Middle frontal gyrus (tissue), 1 donor: ENCODE measurements at regions not wholly inside any gene's neighbourhood (a gene's known extent, or its start where the extent isn't known, plus 50 kb on each side); places are given as distances from the start of the nearest gene placed in this dataset.

Experiments
- DNase-seq: peaks from one replicate; pipeline ENCODE4 v3.0.0-alpha.2; 2015; ENCODE audit warnings: low spot score; ENCODE audit errors: extremely low spot score

DNA sequence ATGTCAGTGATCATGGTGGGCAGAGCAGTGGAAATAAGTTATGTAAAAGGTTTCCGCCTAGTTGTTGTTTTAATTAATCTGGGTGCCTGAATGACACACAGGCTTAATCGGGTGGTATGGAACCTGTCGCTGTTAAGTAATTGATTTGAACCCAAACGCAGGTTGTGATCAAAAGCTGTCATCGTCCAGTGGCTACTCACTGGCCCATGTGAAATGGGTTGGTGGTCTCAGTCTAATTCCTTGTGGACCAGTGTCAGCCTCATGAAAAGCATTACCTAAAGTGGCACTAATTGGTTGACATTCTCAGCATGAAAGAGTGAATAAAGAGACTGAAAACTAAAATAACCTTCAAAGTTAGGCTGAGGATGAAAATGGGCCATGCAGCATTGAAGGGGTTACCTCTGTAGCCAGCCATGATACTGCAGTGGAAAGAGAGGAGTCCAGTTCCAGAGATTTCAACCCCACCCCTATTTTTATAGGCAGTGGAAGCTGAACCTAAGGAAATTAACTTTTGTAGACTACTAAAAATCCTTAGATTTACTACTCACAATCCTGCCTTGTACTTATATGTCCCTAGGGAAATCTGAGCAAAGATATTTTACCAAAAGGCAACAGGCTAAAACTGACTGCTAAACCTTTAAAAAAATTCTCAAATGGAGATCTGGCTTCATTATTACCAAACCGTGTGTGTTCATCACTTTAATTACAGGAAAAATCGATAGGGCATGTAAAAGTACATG, 251.7 kb upstream of the TENM3 start:
- DNase-seq, result no peak

DNA sequence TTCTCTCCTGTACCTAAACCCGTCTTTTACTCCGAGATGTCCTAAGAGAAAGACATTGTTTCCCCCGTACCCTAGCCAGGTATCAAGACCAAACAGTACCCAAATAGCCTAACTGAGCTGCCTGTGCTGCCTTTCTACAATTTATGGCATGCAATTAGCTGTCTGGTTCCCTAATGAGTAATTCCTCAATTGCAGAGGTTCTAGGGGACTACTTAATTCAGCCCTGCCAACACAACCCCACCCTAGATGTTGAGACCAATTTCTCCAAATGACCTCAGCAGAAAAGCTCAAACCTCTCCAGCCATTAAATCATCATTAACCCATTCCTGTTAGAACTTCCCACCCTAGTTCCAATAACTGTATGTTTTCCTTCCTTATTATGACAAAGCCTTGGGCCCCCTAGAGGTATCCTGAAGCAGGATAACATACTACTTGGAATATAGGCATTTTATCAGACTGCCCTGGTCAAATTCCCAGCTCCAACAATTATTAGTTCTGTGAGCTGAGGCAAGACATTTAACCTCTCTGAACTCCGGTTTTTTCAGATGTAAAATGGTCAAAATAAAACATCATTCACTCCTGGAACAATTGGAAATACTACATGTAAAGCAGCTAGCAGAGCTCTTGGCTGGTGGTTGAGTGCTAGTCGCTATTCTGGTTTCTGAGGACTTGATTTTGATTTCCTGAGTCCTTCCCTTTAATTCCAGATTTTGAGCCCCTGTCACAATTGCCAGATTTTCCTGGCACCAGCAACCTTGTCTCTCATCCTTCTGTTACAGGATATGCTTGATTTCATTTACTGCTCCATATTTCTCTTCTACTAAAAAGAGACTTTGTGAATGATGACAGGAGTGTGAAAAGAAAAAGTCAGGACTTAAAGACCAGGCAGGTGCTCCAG, 244.6 kb upstream of the TENM3 start:
- DNase-seq, result no peak

DNA sequence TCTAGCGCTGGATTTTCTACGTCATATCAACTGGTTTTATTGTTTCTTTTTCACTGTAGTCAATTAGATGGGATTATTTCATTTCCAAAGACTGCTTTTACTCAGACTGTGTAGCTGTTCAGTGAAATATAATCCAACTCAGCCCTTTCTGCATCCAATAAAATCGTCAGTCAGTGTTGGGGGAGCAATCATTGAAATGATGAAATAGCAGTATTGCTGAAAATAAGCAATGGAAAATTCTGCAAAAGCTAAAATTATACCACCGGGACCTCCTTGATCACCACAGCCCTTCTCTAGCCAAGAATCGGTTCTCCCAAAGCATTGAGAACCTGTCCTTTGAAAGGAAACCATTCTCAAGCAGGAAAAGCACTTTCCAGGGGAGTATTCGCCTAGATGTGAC, 243.1 kb upstream of the TENM3 start:
- DNase-seq, result no peak

DNA sequence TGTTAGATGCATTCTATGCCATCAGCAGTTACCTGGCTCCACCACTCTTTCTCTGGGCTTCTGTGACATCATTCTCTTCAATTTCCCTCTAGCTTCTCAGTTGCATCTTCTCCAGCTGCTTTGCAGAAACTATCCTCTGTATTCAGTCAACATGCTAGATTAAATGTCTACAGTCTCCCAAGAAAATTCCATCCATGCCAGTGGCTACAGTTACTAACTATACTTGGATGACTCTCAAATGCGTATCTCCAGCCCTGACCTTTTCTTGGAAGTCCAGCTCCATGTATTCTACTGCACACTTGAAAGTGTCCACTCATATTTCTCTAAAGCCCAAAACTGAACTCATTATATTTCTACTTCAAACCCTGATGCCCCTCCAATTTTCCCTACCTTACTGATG, 232.3 kb upstream of the TENM3 start:
- no peak for DNase-seq

DNA sequence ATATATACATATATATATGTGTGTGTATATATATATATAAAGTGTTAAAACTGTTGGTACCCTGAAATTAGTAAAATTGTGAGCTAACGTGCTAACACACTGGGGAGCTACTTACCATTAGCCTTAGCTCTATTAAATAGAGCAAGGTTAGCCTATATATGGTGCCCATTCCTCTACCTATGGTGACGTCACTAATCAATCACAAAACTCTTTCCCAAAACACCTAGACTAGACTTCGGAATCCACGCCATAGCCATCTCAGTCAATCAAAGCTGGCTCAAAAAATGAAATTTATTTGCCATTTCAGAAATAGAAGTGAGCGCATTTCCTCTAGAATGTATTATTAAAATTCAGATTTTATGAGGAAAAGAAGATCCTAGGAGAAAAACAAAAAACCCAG, 229.0 kb upstream of the TENM3 start:
- no peak for DNase-seq

DNA sequence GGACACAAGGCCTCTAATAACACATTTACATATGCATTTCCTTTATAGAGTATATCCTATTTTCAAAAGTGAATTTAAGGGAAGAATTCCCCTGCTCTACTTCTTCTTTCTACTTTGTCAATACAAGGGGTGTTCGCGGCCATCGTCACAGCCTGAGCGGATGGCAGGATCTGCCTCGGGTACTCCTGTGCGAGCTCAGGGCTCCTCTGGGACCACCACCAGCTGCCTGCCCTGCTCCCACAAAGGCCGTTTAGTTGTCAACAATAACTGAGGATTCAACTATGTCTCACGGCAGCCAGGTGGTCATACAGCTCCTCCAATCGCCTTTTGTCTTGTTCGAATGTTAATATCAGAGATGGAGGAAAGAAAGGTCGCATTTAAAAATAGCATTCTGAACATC, 228.2 kb upstream of the TENM3 start:
- no peak for DNase-seq

DNA sequence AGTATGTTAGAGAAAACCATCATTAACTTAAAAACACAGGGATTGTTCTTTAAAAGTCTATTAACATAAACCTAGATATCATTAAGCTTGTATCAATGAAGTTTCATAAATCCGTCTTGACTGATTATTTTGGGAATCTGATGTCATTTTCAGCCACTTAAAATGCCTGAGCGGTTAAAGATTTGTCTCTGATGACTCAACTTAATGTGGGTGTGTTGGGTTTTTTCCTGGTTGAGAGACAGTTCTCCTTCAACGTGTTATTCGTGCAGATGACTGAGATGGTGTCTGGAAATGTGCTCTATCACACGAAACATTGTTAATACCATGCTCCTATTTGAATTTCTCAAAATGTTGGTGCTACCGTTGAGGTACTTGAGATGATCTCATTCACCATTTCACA, 227.3 kb upstream of the TENM3 start:
- DNase-seq, result no peak

DNA sequence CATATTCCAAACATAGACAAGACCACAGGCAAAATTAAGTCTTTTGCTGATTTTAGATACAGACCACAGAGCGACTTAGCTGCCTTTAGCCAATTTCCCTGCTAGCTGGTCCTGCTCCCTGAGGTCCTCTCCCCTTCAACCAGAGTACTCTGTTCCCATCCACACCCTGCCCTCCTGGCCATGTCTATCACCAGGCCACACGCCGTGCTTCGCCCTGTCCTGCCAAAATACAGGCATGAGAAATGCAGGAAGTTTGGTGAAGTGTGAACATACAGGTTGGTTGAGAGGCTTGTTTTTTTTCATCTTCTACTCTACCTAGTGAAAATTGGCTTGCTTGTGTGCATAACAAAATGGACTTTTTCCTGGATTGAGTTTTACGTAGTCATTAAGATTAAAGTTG, 226.2 kb upstream of the TENM3 start:
- no peak for DNase-seq

DNA sequence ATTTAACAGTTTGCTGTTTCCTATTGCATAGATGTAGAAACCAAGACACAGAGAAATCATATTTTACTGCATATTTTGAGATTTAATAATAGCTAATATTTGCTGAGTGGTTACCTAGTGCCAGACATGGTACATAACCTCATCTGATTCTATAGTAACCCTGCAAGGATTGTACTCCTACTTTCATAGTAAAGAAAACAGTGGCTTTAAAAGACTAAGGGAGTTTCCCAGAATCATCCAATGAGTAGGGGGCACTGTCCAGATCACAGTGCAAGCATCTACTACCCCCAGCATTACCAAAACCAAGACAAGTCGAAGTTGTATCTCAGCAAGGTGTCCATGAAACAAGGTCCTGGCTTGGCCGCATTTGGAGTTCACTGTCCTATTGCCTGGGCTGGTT, 224.5 kb upstream of the TENM3 start:
- DNase-seq, result no peak

DNA sequence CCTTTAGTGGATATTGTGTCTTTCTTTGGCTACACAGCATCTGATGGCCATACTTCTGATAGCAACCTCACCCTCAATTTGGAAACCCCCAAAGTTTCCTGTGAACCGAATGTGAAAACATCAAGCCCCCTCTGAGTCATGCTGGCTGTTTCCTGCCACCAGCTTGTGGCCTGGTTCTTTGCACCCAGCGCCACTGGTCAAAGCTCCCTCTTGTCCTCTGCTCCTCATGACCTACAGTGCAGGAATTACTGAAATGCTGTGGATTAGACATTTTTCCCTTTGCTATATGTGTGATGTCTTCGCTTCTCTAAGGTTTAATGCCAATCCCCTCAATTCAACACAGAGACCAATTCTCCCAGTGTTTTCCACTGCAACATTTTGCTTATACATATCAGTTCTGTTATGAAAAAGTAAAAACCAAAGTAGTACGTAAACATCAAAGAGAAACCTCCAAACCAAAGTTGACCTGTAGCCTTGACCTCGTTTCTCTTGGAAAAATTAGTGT, 224.0 kb upstream of the TENM3 start:
- DNase-seq, result no peak

DNA sequence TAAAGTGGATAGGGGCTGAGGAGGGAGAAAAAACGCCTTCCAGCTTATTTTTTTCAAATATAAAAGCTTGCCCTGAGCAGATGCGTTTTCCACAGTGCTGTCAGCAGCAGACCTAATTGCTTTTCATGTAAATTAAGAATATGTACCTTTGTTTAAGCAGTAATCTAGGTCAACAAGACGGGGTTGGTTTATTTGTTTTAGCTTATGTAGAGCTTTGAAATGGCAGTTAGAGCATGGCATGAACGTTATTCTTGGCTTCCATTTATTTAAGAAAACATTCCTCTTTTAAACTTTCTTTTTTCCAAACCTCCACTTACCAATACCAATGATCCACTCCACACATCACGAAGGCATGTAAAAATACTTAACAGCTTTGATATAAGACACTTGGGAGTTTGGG, 220.3 kb upstream of the TENM3 start:
- no peak for DNase-seq

DNA sequence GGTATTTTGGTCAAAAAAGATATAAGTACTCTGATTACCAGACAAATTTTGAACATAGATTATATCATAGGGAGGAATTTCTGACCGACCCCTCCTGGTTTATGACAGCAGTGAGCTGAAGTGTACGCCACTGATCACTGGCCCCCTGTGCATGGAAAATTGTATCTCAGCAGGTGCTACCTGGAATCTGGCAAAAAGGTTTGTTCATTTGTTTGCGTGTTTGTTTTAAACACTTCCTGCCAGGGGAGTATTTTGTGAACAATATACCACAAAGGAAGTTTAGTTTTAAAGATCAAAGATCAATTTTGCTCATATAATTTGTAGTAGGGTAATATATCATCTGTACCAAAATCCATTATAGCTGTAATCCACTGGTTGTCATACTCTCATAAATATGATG, 219.7 kb upstream of the TENM3 start:
- no peak for DNase-seq

DNA sequence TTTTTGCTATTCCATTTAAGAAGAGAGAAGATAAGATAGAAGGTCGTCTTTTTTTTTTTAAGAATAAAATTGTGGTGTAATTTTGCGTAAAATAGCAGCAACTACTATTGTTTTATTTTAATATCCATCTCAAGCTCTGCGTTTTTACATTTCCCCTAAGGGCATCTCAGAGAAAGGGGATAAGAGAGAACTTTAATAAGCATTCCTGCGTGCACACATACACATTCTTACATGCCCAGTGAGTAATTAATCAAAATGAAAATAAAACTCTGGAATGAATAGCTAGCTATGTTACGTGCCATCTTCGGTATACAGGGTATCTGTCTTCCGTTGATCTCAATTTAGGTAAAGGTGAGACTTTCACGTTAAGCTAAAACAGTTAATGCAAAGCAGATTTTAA, 200.3 kb upstream of the TENM3 start:
- no peak for DNase-seq

DNA sequence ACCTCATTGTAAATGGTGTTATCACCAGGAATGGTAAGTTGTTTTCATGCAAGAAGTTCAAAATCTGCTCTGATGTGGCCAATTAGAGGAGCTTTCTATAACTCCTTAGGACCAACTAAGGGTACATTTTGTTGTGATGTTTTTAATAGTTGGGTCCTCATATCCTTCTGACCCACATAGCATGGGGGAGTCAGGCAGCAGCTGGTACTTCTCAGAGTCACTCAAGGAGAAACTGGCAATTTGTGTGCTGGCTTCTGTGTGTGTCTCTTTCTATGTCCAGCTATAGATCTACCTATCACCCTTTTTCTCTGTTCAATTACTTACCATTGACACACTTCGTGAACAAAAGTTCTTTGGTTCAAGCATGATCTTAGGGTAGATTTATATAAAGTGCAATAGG, 194.3 kb upstream of the TENM3 start:
- DNase-seq, result no peak

DNA sequence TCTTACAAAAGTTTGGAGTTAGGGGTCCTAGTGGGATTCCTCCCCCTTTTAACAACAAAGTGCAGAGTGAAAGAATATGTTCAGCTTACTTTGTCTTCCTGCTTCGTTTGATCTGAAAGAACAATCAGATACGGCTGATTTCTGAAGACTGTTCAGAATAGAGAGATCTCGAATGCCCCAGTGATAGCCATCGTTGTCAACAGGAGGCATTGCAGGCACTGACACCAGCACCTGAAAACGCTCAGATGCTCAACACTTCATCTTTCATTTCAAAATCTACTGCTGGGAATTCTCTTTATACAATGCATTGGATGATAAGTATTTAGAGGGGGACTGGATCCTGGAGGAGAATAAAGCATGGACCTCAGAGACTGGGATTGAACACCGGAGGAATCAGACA, 186.3 kb upstream of the TENM3 start:
- DNase-seq, result no peak

DNA sequence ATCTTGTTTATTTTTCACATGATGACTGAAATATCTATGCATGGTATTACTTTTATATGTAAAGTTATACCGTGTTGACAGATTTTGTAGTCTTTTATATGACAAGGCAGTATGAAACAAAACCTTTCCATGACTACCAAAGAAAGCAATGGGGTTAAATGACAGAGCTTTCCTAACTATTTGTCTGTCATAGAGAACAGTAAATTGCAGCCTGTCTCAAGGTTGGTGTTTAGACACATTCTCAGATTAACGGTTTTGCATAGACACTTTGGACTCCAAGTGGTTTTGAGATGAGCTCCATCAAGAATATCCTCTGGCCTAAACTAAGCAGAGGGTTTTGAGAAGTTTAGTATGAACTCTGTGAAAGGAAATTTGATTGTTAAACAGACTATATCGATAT, 180.7 kb upstream of the TENM3 start:
- DNase-seq, result no peak

DNA sequence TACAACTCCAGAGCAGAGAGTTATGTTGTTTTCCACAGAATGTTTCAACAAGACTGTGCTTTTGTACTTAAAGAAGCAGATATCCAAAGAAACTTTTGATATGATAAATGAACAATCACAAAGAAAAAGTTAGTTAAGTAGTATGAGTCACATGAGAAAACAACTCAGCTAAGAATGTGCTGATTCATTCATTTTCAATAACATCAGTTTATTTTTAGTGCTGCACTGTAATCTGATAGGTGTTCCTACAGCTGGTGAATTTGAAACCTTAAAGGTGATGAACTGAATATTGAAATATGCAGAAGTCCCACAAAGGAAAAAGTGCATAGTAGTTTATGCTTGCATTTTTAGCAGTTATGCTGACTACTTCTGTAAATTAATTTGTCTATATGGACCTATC, 180.3 kb upstream of the TENM3 start:
- DNase-seq, result no peak

DNA sequence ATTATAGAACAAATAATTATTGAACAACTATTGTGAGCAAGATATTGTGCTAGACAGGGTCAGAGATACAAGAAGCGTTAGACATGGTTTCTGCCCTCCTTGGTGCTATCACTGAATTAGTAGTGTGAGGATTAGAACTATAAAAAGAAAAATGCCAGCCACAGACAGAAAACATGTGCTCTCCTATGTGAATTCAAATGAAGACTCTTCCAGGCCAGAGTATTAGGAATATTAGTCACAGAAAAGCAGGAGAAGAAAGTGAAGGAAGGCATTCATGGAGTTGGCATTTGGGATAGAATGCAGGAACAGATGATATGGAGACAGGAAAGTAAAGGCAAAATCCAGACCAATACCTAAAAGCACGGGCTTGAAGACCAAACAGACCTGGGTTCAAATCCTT, 179.6 kb upstream of the TENM3 start:
- DNase-seq, result no peak

DNA sequence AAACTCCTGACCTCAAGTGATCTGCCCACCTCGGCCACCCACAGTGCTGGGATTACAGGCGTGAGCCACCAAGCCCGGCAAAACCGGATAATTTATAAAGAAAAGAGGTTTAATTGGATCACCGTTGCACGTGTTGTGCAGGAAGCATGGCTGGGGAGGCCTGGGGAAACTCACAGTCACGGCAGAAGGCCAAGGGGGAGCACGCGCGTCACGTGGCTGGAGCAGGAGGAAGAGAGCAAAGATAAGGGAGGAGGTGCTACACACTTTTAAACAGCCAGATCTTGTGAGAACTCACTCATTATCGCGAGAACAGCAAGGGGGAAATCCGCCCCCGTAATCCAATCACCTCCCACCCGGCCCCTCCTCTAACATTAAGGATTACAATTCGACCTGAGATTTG, 177.9 kb upstream of the TENM3 start:
- no peak for DNase-seq

DNA sequence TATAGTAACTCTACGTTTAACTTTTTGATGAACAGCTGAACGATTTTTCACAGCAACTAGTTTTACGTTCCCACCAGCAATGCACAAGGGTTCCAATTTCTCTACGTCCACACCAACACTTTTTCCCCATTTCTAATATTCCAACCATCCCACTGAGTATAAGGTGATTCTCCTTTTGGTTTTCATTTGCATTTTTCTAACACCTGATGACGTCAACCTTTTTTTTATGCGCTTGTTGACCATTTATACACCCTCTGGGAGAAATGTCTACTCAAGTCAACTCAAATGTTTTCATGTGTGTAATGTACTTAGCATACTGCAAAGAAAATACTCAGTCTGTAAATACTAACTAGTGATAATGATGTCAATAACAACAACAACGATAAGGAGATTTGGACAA, 177.2 kb upstream of the TENM3 start:
- no peak for DNase-seq

DNA sequence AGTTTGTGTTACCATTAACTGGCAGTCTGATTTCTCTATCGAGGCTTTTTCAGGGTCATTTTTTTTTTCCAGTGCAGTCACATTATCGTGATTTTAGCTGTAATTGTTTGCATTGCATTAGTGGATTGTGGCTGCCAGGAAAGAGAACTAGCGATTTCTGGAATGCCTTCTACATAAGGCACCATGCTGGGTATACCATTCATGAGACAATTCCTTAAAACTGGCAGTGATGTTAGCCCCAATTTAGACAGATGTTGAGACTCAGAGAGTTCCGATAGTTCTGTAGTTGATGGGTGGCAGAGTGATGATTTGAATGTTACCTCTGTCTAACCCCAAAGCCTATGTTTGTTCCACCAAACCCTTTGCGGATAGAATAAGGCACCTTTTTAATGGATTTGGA, 175.4 kb upstream of the TENM3 start:
- no peak for DNase-seq

DNA sequence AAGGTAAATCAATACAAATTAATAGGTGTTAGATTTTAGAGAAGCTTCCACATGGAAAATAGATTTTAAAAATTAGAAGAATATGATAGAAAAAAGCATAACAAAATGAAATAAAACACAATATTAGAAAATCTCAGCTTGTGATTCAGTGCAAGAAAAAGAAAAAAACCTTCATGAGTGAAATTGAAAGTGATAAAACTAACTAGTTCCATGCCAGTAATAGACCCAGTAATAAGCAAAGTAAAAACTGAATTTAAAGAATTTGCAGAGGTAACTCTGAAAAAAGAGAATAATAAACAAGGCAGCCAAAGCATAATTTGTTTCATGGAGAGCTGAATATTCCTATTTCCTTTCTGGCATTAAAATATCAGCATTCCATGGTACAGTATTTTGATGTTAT, 174.3 kb upstream of the TENM3 start:
- no peak for DNase-seq

DNA sequence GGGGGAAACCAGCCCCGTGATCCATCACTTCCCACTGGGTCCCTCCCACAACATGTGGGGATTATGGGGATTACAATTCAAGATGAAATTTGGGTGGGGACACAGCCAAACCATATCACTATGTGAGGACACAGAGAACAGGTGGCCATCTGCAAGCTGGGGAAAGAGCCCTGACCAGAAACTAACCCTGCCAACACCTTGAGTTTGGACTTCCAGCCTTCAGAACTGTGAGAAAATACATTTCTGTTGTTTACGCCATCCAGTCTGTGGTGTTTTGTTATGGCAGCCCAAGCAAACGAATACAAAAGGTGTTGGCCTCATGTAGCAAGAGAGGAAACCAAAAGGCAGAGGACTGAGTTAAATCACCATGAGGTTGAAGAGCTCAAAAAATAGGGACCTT, 169.9 kb upstream of the TENM3 start:
- no peak for DNase-seq
